ENCODE measurements at regions not wholly inside any gene's neighbourhood (a gene's known extent, or its start where the extent isn't known, plus 50 kb on each side); places are given as distances from the start of the nearest gene placed in this dataset.

GRCh38 chr5:116876240-116876840 lies 301.7 kb upstream of the SEMA6A start:
- no peak overlapping the region for H3K4me2 ChIP-seq (ENCODE audit: insufficient read depth, low read length)
- H3K79me2 ChIP-seq (ENCODE audit: control insufficient read depth, insufficient read depth, low read length): no peaks in the 10 kb centered on the region
- H3K27me3 ChIP-seq (ENCODE audit: control insufficient read depth in 2 of 2, insufficient read depth in 2 of 2, low read length in 2 of 2): no peaks in the 10 kb centered on the region
- no TSS peak for BruUV-seq (replicated peaks)
- H3K9ac ChIP-seq (replicated peaks; ENCODE audit: extremely low read depth, insufficient read depth, low read length): no peak overlapping the region
- no peak for TF ChIP-seq FOS (IDR thresholded peaks at IDR 0.05; ENCODE audit: borderline replicate concordance, insufficient read depth, low read length)
- no peak for TF ChIP-seq POLR2A (IDR thresholded peaks at IDR 0.05; ENCODE audit: low read depth, low read length)
- no peak for TF ChIP-seq EZH2 (IDR thresholded peaks at IDR 0.05; ENCODE audit: borderline replicate concordance, low read depth, low read length, severe bottlenecking)
- TF ChIP-seq POLR2AphosphoS5 (IDR thresholded peaks at IDR 0.05; ENCODE audit: insufficient read depth, low read depth, low read length): no peak
- TF ChIP-seq, protein P1, sequence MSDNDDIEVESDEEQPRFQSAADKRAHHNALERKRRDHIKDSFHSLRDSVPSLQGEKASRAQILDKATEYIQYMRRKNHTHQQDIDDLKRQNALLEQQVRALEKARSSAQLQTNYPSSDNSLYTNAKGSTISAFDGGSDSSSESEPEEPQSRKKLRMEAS (IDR thresholded peaks at IDR 0.05; ENCODE audit: insufficient read depth, insufficient read length): no peak
- no peak for TF ChIP-seq GATA2 (IDR thresholded peaks at IDR 0.05; ENCODE audit: insufficient read depth, insufficient read length, low read depth, low read length)
- TF ChIP-seq JUN (IDR thresholded peaks at IDR 0.05; ENCODE audit: borderline replicate concordance, insufficient read depth, insufficient read length, low read depth): no peak
- no peak for TF ChIP-seq MYC (IDR thresholded peaks at IDR 0.05; ENCODE audit: low read depth, low read length)
- TF ChIP-seq CTCF (IDR thresholded peaks at IDR 0.05; ENCODE audit: extremely low read depth in 1 of 2, insufficient read depth in 1 of 2, low read depth in 1 of 2, low read length in 2 of 2): no peak
- no peaks in the 10 kb centered on the region for H3K4me1 ChIP-seq (ENCODE audit: control insufficient read depth, extremely low read depth, insufficient read depth, low read length)
- H3K27ac ChIP-seq (ENCODE audit: insufficient read depth, low read depth, low read length): no peak overlapping the region
- intact Hi-C loops (cut with micrococcal nuclease): loop anchor here (5.0 kb wide), 1 partner anchor 414 kb away; no protein-coding TSS in a partner anchor
- H2AFZ ChIP-seq (ENCODE audit: low read depth, low read length): no peak overlapping the region
- DNase-seq (ENCODE audit: low read depth, low spot score) (no peak), FAIRE-seq (no peak)
- H3K9me3 ChIP-seq (replicated peaks; ENCODE audit: control insufficient read depth, insufficient read depth, low read length): peaks cover 2% of the 10 kb centered on the region
- ChIA-PET POLR2A (no interaction called here), CTCF (no interaction called here)
- H3K4me3 ChIP-seq (replicated peaks in 1 of 3; ENCODE audit: insufficient read depth in 1 of 3, low read depth in 1 of 3, low read length in 3 of 3): no peak overlapping the region
- H4K20me1 ChIP-seq (replicated peaks; ENCODE audit: control insufficient read depth, extremely low read depth, insufficient read depth, low read length): no peaks in the 10 kb centered on the region
- dilution Hi-C loops (cut with MboI; ENCODE audit: extremely low pct_ligation_motif_present, low sequenced_read_pairs): no loop called here
- no peaks in the 10 kb centered on the region for H3K36me3 ChIP-seq (ENCODE audit: control insufficient read depth in 2 of 2, extremely low read depth in 1 of 2, insufficient read depth in 2 of 2, low read length in 2 of 2)
- no peaks in the 10 kb centered on the region for H3K9me1 ChIP-seq (replicated peaks; ENCODE audit: control insufficient read depth, extremely low read depth, insufficient read depth, low read length)
